ELR (cell line): ENCODE measurements at regions not wholly inside any gene's neighbourhood (a gene's known extent, or its start where the extent isn't known, plus 50 kb on each side); places are given as distances from the start of the nearest gene placed in this dataset.

ENCODE experiments used
- DNase-seq: peaks from one replicate; pipeline ENCODE4 v3.0.0-alpha.2; 2015; ENCODE audit warnings: low read depth

DNA sequence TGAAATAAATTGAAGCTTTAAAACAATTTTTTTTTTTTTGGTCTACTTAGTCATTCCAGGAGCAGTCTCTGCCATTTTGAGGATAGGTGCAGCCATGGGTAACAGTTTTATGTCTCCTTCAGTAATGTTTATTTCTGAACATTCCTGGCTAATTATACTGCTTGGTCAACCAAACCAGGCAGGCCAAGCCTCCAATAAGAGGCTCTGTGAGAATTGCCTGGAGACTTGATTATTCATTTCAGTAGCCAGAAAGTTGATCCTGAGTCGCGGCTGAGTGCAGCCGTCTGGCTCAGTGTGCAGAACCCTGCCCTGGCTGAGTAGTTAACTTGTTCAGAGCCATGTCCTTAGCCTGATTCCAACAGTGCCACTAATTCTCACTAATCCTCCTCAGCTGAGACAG is 364.0 kb upstream of the FAT3 start:
- no peak for DNase-seq

- DNase-seq: no peak
These were observed 365.0 kb upstream of the FAT3 start for GRCh38 chr11:91859666-91860065.

GRCh38 chr11:91857179-91857578 is 367.4 kb upstream of the FAT3 start:
- no peak for DNase-seq

DNA sequence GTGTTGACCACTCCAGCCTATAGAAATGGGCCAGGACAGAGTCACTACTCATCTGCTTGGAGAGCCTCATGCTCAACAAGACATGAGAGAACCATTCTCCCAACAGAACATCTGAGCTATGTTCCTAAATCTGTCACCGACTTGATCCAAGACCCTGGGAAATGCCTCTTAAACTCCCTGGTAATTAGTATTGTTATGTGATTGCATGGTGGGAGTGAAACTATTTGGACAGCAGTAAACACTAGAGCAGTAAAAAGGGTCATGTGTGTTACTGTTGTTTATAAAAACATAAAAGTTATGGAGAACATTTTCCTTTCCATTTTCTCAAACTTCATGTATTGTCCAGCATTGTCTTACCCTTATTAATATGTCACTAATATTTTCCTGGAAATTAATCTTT is 369.8 kb upstream of the FAT3 start:
- no peak for DNase-seq

- no peak for DNase-seq
These were observed 370.4 kb upstream of the FAT3 start for GRCh38 chr11:91854171-91854570.

DNA sequence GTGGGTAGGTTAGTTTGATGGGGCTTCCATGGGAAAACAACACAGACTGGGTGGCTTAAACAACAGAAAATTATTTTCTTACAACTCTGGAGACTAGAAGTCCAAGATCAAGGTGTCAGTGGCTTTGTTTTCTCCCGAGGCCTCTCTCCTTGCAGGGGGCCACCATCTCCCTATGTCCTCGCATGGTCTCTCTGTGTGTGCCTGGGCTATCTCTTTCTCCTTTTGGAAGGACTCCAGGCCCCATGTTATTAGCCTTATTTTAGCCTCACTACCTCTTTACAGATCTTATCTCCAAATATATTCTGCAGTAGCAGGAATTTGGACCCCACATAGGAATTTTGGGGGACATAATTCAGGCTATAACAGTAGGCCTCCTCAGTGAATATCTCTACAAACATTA is 372.7 kb upstream of the FAT3 start:
- no peak for DNase-seq

DNA sequence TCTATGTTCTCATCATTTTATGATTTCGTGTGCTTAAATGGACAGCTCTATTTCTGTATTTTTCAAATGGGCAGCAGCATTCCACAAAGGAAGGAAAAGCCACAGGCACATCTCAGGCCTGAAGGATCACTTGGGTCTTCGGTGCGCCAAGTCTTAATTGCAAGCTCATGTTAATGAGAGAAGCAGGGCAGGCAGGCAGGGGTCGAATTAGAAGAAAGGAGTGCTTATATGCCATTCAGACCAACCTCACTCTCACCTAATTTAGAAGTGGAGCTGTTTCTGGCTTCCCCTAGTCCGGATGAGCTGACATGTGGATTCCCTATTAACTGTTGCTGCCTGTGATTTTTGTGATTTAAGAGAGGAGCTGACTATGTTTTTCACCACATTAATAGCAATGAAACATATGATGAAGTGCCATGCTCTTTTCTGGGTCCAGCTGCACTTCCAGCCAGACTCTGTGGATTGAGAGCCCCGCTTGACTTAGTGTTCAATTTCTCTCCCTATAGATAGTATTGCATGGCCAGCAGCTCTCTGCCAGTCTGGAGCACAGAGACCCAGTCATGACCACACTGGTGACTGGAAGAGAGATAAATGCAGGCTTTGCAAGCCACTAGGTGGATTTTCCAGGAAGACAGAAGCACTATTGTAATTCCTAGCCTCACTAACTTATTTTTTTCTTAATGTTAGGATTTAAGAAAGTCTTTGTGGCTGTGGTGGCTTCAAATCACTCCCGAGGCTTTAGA is 373.9 kb upstream of the FAT3 start:
- DNase-seq: no peak

- no peak for DNase-seq
These were observed 374.6 kb upstream of the FAT3 start for GRCh38 chr11:91850021-91850420.

- DNase-seq: no peak
These were observed 378.0 kb upstream of the FAT3 start for GRCh38 chr11:91846649-91847048.

DNA sequence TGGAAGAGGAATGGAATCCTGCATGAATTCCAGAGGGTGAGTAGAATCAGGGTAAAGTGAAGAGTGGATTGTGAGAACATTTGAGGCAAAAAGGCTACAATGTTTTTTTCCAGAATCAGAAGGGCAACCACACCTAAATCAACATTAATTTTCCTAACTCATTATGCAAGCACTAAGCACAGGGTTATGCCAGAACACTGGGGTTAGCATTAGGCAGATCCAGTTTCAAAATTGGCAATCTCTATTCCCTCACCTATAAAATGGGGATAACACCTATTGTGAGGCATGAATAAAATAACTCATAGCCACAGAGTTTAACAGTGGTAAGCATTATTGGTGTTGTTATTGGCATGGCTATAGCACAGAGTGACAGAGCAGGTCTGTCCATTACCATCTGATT is 378.6 kb upstream of the FAT3 start:
- DNase-seq: no peak

DNA sequence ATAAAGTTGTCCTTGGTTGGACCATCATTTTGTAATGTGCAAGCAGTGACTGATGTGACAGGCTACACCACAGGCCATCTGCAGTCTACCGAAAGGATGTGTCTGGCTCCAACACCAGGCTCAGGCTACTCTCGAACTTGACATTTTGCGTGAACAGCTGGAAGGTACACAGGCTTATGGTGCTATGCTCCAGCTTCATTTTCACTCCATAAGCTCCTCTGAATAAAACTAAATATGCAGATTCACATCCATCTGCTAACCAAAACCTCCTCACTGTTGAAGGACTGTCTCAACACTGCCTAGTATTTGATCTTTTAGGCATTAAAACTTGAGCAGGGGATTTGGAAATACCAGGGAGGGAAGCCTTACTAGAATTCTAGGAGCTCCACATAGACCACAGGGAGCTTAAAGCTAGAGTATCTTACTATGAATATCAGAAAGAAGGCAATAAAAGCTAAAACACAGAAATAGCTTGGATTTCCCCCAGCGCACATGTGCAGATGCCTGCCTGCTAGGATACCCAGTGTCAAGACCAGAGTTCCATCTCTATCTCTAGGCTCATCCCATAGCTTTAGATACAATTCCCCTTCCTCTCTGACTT is 383.9 kb upstream of the FAT3 start:
- no peak for DNase-seq

DNA sequence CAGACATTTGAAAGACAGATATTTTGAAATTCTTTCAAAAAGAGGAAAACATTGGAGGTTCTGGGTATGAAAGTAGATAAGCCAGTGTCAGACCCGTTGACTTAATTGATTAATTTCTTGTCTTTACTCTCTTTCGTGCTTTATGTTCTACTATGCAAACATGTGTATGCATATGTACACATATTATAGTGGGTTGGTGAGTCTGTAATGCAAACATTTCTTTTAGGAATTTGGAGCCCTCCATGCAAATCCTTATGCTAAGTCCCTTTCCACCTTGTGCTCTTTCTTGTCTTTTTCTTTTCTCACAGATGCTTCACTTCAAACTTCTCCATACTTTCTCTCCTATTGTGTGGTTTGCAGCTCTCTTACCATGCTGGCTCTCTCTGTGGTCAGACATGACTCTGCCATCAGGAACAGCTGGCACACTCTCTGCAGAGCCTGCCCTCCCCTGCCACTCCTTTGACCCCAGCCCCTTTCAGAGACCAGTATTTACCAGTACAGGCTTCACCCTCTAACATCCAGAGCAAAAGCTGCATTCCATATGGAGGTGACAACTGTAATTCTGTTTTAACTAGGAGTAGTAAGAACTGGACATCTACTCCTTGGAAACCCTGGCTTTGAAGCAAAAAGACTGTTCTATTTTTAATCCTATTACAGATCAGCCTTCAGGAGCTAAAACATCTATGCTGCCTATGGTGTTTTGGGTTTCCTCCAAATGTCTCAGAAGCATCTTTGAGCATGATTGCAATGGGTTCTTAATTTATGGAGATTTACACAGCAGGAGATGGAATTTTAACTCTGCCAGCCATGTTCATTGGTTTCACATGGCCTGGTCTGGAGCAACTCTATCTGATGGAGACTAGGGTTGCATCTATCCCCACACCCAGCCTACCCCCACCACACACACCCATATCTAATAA is 386.9 kb upstream of the FAT3 start:
- DNase-seq: no peak

DNA sequence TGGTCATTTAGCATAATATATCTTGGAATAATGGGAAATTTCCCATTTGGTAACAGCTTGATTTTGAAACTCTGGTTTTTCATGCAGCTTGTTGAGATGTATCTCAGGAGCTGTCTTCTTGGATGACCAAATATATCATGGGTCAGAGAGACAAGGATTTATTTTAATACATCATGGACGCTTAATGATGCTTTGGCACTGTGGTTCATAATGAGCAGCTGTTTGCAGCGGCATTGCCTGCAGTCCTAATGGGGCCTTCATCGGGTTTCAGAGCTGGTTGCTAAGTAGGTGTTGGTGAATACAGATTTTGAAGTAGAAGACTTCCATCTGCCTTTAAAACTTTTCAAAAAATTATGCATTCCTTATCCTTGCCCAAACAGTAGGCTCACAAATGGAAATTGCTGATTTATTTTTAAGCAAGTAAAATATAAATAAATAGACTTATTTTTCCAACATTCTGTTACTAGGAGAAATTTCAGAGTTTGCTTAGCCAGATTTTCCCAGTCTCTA is 389.5 kb upstream of the FAT3 start:
- no peak for DNase-seq

- DNase-seq: no peak
These were observed 395.7 kb upstream of the FAT3 start for GRCh38 chr11:91828901-91829300.

DNA sequence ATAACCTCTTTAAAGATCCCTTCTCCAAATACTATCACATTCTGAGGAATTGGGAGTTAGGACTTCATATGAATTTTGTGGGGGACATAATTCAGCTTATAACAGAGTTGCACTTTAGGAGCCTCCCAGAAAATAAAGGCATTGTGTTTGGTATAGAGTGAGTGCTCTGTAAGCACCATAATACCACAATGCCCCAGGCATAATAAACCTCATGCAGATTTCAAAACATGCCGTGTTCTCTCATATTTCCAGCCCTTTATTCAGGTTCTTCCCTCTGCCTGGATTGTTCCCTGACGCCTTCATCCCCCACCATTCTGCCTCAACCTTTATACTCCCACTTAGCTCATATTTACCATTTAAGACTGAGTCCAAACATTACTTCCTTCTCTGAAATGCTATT is 398.8 kb upstream of the FAT3 start:
- DNase-seq: no peak

DNA sequence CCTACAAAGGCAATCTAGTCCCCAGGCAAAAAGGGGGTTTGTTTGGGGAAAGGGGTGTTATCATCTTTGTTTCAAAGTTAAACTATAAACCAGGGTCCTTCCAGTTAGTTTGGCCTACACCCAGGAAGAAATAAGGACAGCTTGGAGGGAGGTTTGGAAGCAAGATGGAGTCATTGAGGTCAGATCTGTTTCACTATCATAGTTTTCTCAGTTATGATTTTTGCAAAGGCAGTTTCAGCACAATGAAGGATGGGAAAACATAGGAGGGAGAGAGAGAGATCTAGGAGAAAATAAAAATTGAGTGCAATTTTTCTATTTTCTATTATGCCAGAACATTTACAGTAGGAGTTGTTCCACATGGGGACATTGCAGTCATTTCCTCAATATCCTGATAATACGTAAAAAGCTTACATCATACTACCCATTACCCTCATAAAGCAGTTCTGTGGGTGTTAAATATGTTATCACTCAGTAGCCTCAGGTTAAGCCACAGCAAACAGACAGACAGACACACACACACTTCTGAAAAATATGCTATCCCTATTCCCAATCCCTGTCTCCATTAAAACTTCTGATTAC is 401.3 kb upstream of the FAT3 start:
- DNase-seq: no peak

GRCh38 chr11:91822805-91823204 is 401.8 kb upstream of the FAT3 start:
- DNase-seq: no peak

GRCh38 chr11:91820709-91821108 is 403.9 kb upstream of the FAT3 start:
- DNase-seq: no peak

GRCh38 chr11:91819777-91820176 is 404.8 kb upstream of the FAT3 start:
- no peak for DNase-seq

GRCh38 chr11:91819195-91819594 is 405.4 kb upstream of the FAT3 start:
- DNase-seq: no peak

GRCh38 chr11:91817996-91818395 is 406.6 kb upstream of the FAT3 start:
- DNase-seq: no peak

GRCh38 chr11:91813263-91813662 is 411.4 kb upstream of the FAT3 start:
- DNase-seq: no peak
